A549 (cell line): ENCODE measurements at regions not wholly inside any gene's neighbourhood (a gene's known extent, or its start where the extent isn't known, plus 50 kb on each side); places are given as distances from the start of the nearest gene placed in this dataset.

Source experiments
- CEBPB ChIP-seq, 2 experiments: fragments of >200 bp in 1 of 2; sonication (Bioruptor Twin) in 1 of 2; formaldehyde crosslinking in 1 of 2; IDR thresholded peaks; 2 replicates each; pipeline ENCODE4 v1.6.1; 2012 to 2016
- EP300 ChIP-seq, 2 experiments: fragments of >200 bp; sonication (Bioruptor Twin); formaldehyde crosslinking; IDR thresholded peaks; 2 replicates in 1 of 2; 3 replicates in 1 of 2; pipeline ENCODE4 v1.6.1; 2016 to 2017
- ESRRA ChIP-seq: fragments of 150-350 bp; IDR thresholded peaks from 2 replicates; pipeline ENCODE4 v1.6.1; 2014; ENCODE audit warnings: mild to moderate bottlenecking, low read length, borderline replicate concordance
- FOXS1 ChIP-seq: fragments of 250-450 bp; sonication (Bioruptor Pico); IDR thresholded peaks from 2 replicates; pipeline ENCODE4 v1.5.0; 2020; ENCODE audit warnings: mild to moderate bottlenecking, moderate library complexity
- JUNB ChIP-seq: fragments of >200 bp; sonication (Bioruptor Twin); formaldehyde crosslinking; IDR thresholded peaks from 2 replicates; pipeline ENCODE4 v1.6.1; 2016
- POLR2A ChIP-seq: IDR thresholded peaks from 2 replicates; pipeline ENCODE4 v1.6.1; 2012; ENCODE audit warnings: mild to moderate bottlenecking, low read length
- TF ChIP-seq, protein P1 (sequence below): IDR thresholded peaks from 2 replicates; pipeline ENCODE4 v1.6.1; 2012
- TF ChIP-seq, protein P2 (sequence below): fragments of >200 bp; sonication (Bioruptor Twin); formaldehyde crosslinking; IDR thresholded peaks from 3 replicates; pipeline ENCODE4 v1.5.1; 2016

DNA sequence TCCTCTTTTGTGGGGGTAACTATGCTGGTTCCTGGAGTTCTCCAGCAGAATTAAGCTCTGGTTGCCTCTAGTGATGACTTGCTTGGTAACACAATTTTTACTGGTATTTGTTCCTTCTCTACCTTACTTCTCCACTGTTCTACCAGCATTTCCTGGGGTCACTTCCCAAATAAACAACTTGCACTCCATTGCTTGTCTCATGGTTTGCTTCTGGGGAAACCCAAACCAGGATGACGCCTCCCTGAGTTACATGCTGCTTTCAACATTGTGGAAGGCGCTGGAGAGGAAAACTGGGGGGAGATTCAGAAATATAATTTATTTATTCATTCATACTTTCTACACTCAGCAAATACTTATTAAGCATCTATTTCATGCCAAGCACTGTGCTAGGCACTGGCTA is 55.3 kb upstream of the AK4 start:
- TF ChIP-seq, protein P1, sequence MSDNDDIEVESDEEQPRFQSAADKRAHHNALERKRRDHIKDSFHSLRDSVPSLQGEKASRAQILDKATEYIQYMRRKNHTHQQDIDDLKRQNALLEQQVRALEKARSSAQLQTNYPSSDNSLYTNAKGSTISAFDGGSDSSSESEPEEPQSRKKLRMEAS: no peak
- TF ChIP-seq POLR2A (no peak), JUNB (no peak), EP300 (IDR thresholded peaks at IDR 0.05) (no peak), ESRRA (no peak), CEBPB (IDR thresholded peaks at IDR 0.05) (no peak), FOXS1 (CRISPR knock-in tag) (no peak)
- TF ChIP-seq, protein P2, sequence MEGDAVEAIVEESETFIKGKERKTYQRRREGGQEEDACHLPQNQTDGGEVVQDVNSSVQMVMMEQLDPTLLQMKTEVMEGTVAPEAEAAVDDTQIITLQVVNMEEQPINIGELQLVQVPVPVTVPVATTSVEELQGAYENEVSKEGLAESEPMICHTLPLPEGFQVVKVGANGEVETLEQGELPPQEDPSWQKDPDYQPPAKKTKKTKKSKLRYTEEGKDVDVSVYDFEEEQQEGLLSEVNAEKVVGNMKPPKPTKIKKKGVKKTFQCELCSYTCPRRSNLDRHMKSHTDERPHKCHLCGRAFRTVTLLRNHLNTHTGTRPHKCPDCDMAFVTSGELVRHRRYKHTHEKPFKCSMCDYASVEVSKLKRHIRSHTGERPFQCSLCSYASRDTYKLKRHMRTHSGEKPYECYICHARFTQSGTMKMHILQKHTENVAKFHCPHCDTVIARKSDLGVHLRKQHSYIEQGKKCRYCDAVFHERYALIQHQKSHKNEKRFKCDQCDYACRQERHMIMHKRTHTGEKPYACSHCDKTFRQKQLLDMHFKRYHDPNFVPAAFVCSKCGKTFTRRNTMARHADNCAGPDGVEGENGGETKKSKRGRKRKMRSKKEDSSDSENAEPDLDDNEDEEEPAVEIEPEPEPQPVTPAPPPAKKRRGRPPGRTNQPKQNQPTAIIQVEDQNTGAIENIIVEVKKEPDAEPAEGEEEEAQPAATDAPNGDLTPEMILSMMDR: no peak
